ENCODE measurements at regions not wholly inside any gene's neighbourhood (a gene's known extent, or its start where the extent isn't known, plus 50 kb on each side); places are given as distances from the start of the nearest gene placed in this dataset.

GRCh38 chr16:48936811-48937210 lies 326.8 kb upstream of the N4BP1 start:
- no peak for DNase-seq (ENCODE audit: low spot score)

GRCh38 chr16:48932216-48932855 lies 322.4 kb upstream of the N4BP1 start:
- DNase-seq (ENCODE audit: low spot score) = no peak

GRCh38 chr16:48930951-48931553 lies 321.1 kb upstream of the N4BP1 start:
- no peak for DNase-seq (ENCODE audit: low spot score)

- no peak for DNase-seq (ENCODE audit: low spot score)
Measured at GRCh38 chr16:48919791-48920190, 309.8 kb upstream of the N4BP1 start.

GRCh38 chr16:48918520-48919258 lies 308.7 kb upstream of the N4BP1 start:
- DNase-seq (ENCODE audit: low spot score) = no peak

- DNase-seq (ENCODE audit: low spot score) = no peak
Measured at GRCh38 chr16:48916566-48916965, 306.6 kb upstream of the N4BP1 start.

- no peak for DNase-seq (ENCODE audit: low spot score)
Measured at GRCh38 chr16:48914070-48914469, 304.1 kb upstream of the N4BP1 start.

GRCh38 chr16:48913384-48913783 lies 303.4 kb upstream of the N4BP1 start:
- no peak for DNase-seq (ENCODE audit: low spot score)

- DNase-seq (ENCODE audit: low spot score) = no peak
Measured at GRCh38 chr16:48912360-48912759, 302.4 kb upstream of the N4BP1 start.

- no peak for DNase-seq (ENCODE audit: low spot score)
Measured at GRCh38 chr16:48911700-48912099, 301.7 kb upstream of the N4BP1 start.

- no peak for DNase-seq (ENCODE audit: low spot score)
Measured at GRCh38 chr16:48910214-48910613, 300.2 kb upstream of the N4BP1 start.

GRCh38 chr16:48909231-48909630 lies 299.3 kb upstream of the N4BP1 start:
- no peak for DNase-seq (ENCODE audit: low spot score)

- DNase-seq (ENCODE audit: low spot score) = no peak
Measured at GRCh38 chr16:48907906-48908634, 298.1 kb upstream of the N4BP1 start.

- no peak for DNase-seq (ENCODE audit: low spot score)
Measured at GRCh38 chr16:48905632-48906505, 295.9 kb upstream of the N4BP1 start.

GRCh38 chr16:48904333-48904732 lies 294.4 kb upstream of the N4BP1 start:
- DNase-seq (ENCODE audit: low spot score) = no peak

- DNase-seq (ENCODE audit: low spot score) = no peak
Measured at GRCh38 chr16:48903039-48903438, 293.1 kb upstream of the N4BP1 start.

GRCh38 chr16:48901712-48902374 lies 291.9 kb upstream of the N4BP1 start:
- no peak for DNase-seq (ENCODE audit: low spot score)

- DNase-seq (ENCODE audit: low spot score) = no peak
Measured at GRCh38 chr16:48899500-48899899, 289.5 kb upstream of the N4BP1 start.

- DNase-seq (ENCODE audit: low spot score) = no peak
Measured at GRCh38 chr16:48897698-48898205, 287.8 kb upstream of the N4BP1 start.

GRCh38 chr16:48895142-48895541 lies 285.2 kb upstream of the N4BP1 start:
- no peak for DNase-seq (ENCODE audit: low spot score)

GRCh38 chr16:48892893-48893292 lies 282.9 kb upstream of the N4BP1 start:
- DNase-seq (ENCODE audit: low spot score) = no peak

All from hematopoietic multipotent progenitor cell treated with erythropoietin and hydrocortisone succinate and interleukin-3 and kit ligand, for 15 days (in vitro differentiated cells).